Gastrocnemius medialis (tissue), 4 donors: ENCODE measurements at regions not wholly inside any gene's neighbourhood (a gene's known extent, or its start where the extent isn't known, plus 50 kb on each side); places are given as distances from the start of the nearest gene placed in this dataset.

Experiments
- ATAC-seq, 2 donors: fragments of 150-250 bp; one replicate each; pipeline ENCODE4 v1.9.1; 2016
- DNase-seq, 2 donors: peaks; one replicate each; pipeline ENCODE4 v3.0.0-alpha.2; 2019
- H3K27ac ChIP-seq, 4 donors: fragments of 200-600 bp; sonication (generic); 1 replicate in 1 of 4; 2 replicates in 3 of 4; pipeline ENCODE4 v1.5.1; 2016 to 2018; ENCODE audit warnings: mild to moderate bottlenecking in 2 of 4, moderate library complexity in 1 of 4
- H3K27me3 ChIP-seq, 3 donors: fragments of 200-600 bp; sonication (generic) in 2 of 3; 1 replicate in 1 of 3; 2 replicates in 2 of 3; pipeline versions ENCODE4 v1.5.1 to v1.6.0; 2016 to 2019; ENCODE audit warnings: mild to moderate bottlenecking in 1 of 3, moderate library complexity in 1 of 3
- H3K36me3 ChIP-seq, 2 donors: fragments of 200-600 bp; sonication (generic) in 1 of 2; one replicate each; pipeline ENCODE4 v1.5.1; 2017 to 2018
- H3K4me1 ChIP-seq, 2 donors: fragments of 200-600 bp; sonication (generic) in 1 of 2; one replicate each; pipeline ENCODE4 v1.5.1; 2016 to 2017; ENCODE audit warnings: mild to moderate bottlenecking in 2 of 2
- H3K4me3 ChIP-seq, 4 donors: fragments of 200-600 bp; sonication (generic) in 3 of 4; 1 replicate in 1 of 4; 2 replicates in 3 of 4; pipeline ENCODE4 v1.5.1; 2016 to 2019; ENCODE audit warnings: mild to moderate bottlenecking in 2 of 4
- H3K9me3 ChIP-seq, 3 donors: fragments of 200-600 bp; sonication (generic) in 2 of 3; 1 replicate in 1 of 3; 2 replicates in 2 of 3; pipeline ENCODE4 v1.5.1; 2016 to 2019
- CTCF ChIP-seq, 5 experiments: fragments of 450-650 bp in 3 of 5; fragments of 200-600 bp in 2 of 5; sonication (generic) in 2 of 5; IDR thresholded peaks in 4 of 5; conservative IDR thresholded peaks in 1 of 5; 1 replicate in 4 of 5; 2 replicates in 1 of 5; pipeline ENCODE4 v1.5.1; 2016 to 2019; ENCODE audit warnings: antibody characterized with exemption in 5 of 5, mild to moderate bottlenecking in 3 of 5, moderate library complexity in 3 of 5
- POLR2A ChIP-seq, 2 donors: fragments of 450-650 bp; IDR thresholded peaks; one replicate each; pipeline ENCODE4 v1.6.1; 2017; ENCODE audit warnings: antibody characterized with exemption in 2 of 2, mild to moderate bottlenecking in 2 of 2, moderate library complexity in 2 of 2
- in situ Hi-C, 4 donors: fragments of 200-750 bp; cut with MboI; loops; one replicate each; pipeline versions ENCODE4 v1.15.0 to v1.8.0; 2017; ENCODE audit warnings: low sequenced_read_pairs in 4 of 4
- intact Hi-C: fragments of 100-400 bp; cut with DNase I; formaldehyde crosslinking; loops from one replicate; pipeline ENCODE4 v1.15.1; 2023; ENCODE audit warnings: low total_unique reads

- DNase-seq (no peak), ATAC-seq (no peak)
- intact Hi-C loops (no loop called here), in situ Hi-C loops (no loop called here)
- H3K36me3 ChIP-seq, result no peaks in the 10 kb centered on the region
- no peak for TF ChIP-seq CTCF (IDR thresholded peaks at IDR 0.05 in 4 of 5, conservative IDR thresholded peaks at IDR 0.05 in 1 of 5)
- no peak for TF ChIP-seq POLR2A (IDR thresholded peaks at IDR 0.05)
- no peak overlapping the region for H3K4me3 ChIP-seq
- H3K4me1 ChIP-seq, result no peaks in the 10 kb centered on the region
- no peaks in the 10 kb centered on the region for H3K27me3 ChIP-seq
- no peak overlapping the region for H3K27ac ChIP-seq
- H3K9me3 ChIP-seq, result no peaks in the 10 kb centered on the region
Observed at GRCh38 chr18:37946324-37946723, 380.7 kb upstream of the CELF4 start.

- no peak overlapping the region for H3K27ac ChIP-seq
- no peak for ATAC-seq
- no peaks in the 10 kb centered on the region for H3K9me3 ChIP-seq
- DNase-seq, result no peak
- no peak overlapping the region for H3K4me3 ChIP-seq
- H3K36me3 ChIP-seq, result no peaks in the 10 kb centered on the region
- in situ Hi-C loops, result no loop called here
- no peaks in the 10 kb centered on the region for H3K27me3 ChIP-seq
- H3K4me1 ChIP-seq, result no peaks in the 10 kb centered on the region
- intact Hi-C loops, result no loop called here
- TF ChIP-seq POLR2A (IDR thresholded peaks at IDR 0.05) (no peak), CTCF (IDR thresholded peaks at IDR 0.05 in 4 of 5, conservative IDR thresholded peaks at IDR 0.05 in 1 of 5) (no peak)
Observed at GRCh38 chr18:37944700-37945270, 379.2 kb upstream of the CELF4 start.

DNA sequence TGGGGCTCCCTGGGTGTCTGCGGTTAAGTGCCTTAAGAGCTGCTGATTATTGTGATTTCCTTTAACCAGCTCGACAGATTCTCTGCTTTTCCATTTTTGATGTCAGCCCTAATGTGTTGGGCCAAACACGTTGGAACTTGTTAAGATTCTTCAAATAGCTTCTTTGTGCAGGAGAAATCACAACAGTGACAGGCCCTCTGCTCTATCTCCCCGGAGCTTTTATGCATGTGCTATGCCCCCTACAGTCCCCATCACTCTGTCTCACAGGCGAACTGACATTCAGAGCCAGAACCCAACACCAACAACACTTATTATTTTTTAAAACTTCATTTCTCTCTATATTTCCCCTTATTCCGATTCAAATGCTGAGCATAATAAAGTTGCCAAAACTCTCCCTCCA lies 371.7 kb upstream of the CELF4 start:
- intact Hi-C loops (no loop called here), in situ Hi-C loops (no loop called here)
- DNase-seq (no peak), ATAC-seq (no peak)
- Histone ChIP-seq H3K36me3 (no peaks in the 10 kb centered on the region), H3K4me3 (no peak overlapping the region), H3K4me1 (no peaks in the 10 kb centered on the region), H3K27me3 (no peaks in the 10 kb centered on the region), H3K27ac (no peak overlapping the region), H3K9me3 (no peaks in the 10 kb centered on the region)
- TF ChIP-seq CTCF (IDR thresholded peaks at IDR 0.05 in 4 of 5, conservative IDR thresholded peaks at IDR 0.05 in 1 of 5) (no peak), POLR2A (IDR thresholded peaks at IDR 0.05) (no peak)

DNA sequence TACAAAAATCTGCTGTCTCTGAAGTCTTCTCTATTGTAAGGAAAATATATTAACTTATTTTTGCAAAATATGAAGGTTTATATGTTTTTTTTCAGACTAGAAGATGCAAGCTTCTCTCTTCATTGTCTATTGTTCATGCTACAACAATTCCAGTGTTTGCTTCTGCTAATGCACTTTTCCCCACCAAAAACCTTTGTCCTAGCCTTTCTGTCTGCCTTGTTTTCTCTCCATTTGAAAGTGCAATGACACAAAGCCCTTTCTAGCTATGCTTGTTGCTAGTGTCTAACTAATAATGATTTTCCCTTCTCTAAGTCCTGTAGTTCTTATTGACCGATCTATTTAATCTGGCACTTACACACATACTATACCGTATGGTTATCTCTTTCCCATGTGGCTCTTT lies 369.5 kb upstream of the CELF4 start:
- intact Hi-C loops, result no loop called here

More for the DNA sequence above, 369.5 kb upstream of the CELF4 start:
- Histone ChIP-seq H3K36me3 (no peaks in the 10 kb centered on the region), H3K9me3 (no peaks in the 10 kb centered on the region), H3K4me3 (no peak overlapping the region), H3K4me1 (no peaks in the 10 kb centered on the region), H3K27ac (no peak overlapping the region), H3K27me3 (no peaks in the 10 kb centered on the region)
- TF ChIP-seq POLR2A (IDR thresholded peaks at IDR 0.05) (no peak), CTCF (IDR thresholded peaks at IDR 0.05 in 4 of 5, conservative IDR thresholded peaks at IDR 0.05 in 1 of 5) (no peak)
- ATAC-seq (no peak), DNase-seq (no peak)
- in situ Hi-C loops, result no loop called here
